HepG2 (cell line): ENCODE measurements at regions not wholly inside any gene's neighbourhood (a gene's known extent, or its start where the extent isn't known, plus 50 kb on each side); places are given as distances from the start of the nearest gene placed in this dataset.

ENCODE experiments used
- AKAP8 ChIP-seq: sonication (generic); formaldehyde crosslinking; IDR thresholded peaks from 2 replicates; pipeline ENCODE4 v1.5.1; 2020; ENCODE audit warnings: mild to moderate bottlenecking, missing genetic modification reagents
- ATRX ChIP-seq: sonication (generic); formaldehyde crosslinking; IDR thresholded peaks from 2 replicates; pipeline ENCODE4 v1.4.0; 2020; ENCODE audit warnings: missing genetic modification reagents, borderline replicate concordance
- FOXA3 ChIP-seq: IDR thresholded peaks from 2 replicates; pipeline ENCODE4 v1.6.1; 2016; ENCODE audit warnings: missing genetic modification reagents, missing compliant biosample characterization
- MYC ChIP-seq: sonication (generic); formaldehyde crosslinking; IDR thresholded peaks from 2 replicates; pipeline ENCODE4 v1.9.0; 2021; ENCODE audit warnings: missing genetic modification reagents, borderline replicate concordance
- SMAD3 ChIP-seq: sonication (generic); formaldehyde crosslinking; IDR thresholded peaks from 2 replicates; pipeline ENCODE4 v1.4.0; 2020; ENCODE audit warnings: missing genetic modification reagents
- TCF7 ChIP-seq: sonication (generic); IDR thresholded peaks from 2 replicates; pipeline ENCODE4 v1.6.1; 2016; ENCODE audit warnings: antibody characterized with exemption, low read depth
- TEAD3 ChIP-seq: optimal IDR thresholded peaks from 2 replicates; pipeline ENCODE3; 2016; ENCODE audit warnings: borderline replicate concordance
- XRCC5 ChIP-seq: fragments of 200-400 bp; formaldehyde crosslinking; optimal IDR thresholded peaks from 2 replicates; pipeline ENCODE3; 2017; ENCODE audit warnings: mild to moderate bottlenecking, low read length
- ZBTB21 ChIP-seq: sonication (generic); formaldehyde crosslinking; IDR thresholded peaks from 2 replicates; pipeline ENCODE4 v1.4.0; 2020; ENCODE audit warnings: missing genetic modification reagents
- ZBTB7B ChIP-seq: sonication (generic); formaldehyde crosslinking; IDR thresholded peaks from 2 replicates; pipeline ENCODE4 v1.4.0; 2020; ENCODE audit warnings: missing genetic modification reagents
- ZFP37 ChIP-seq: sonication (generic); formaldehyde crosslinking; IDR thresholded peaks from 2 replicates; pipeline ENCODE4 v1.4.0; 2020; ENCODE audit warnings: missing genetic modification reagents, borderline replicate concordance
- ZMYM3 ChIP-seq: sonication (generic); formaldehyde crosslinking; IDR thresholded peaks from 2 replicates; pipeline ENCODE4 v1.5.1; 2020; ENCODE audit warnings: mild to moderate bottlenecking, missing genetic modification reagents
- ZNF10 ChIP-seq: sonication (generic); formaldehyde crosslinking; IDR thresholded peaks from 2 replicates; pipeline ENCODE4 v1.4.0; 2020; ENCODE audit warnings: mild to moderate bottlenecking, low read depth, missing genetic modification reagents, borderline replicate concordance
- ZNF329 ChIP-seq: sonication (generic); formaldehyde crosslinking; IDR thresholded peaks from 2 replicates; pipeline ENCODE4 v1.9.0; 2021; ENCODE audit warnings: low read depth, mild to moderate bottlenecking, missing genetic modification reagents
- ZNF362 ChIP-seq: sonication (generic); formaldehyde crosslinking; IDR thresholded peaks from 2 replicates; pipeline ENCODE4 v1.4.0; 2020; ENCODE audit warnings: missing genetic modification reagents, mild to moderate bottlenecking, borderline replicate concordance
- ZNF770 ChIP-seq: sonication (generic); formaldehyde crosslinking; IDR thresholded peaks from 2 replicates; pipeline ENCODE4 v1.5.0; 2020; ENCODE audit warnings: mild to moderate bottlenecking, missing genetic modification reagents
- TF ChIP-seq, protein P1 (sequence below): sonication (generic); formaldehyde crosslinking; IDR thresholded peaks from 2 replicates; pipeline ENCODE4 v1.5.1; 2020; ENCODE audit warnings: mild to moderate bottlenecking, missing genetic modification reagents, moderate library complexity
- TF ChIP-seq, protein P2 (sequence below): sonication (generic); formaldehyde crosslinking; IDR thresholded peaks from 2 replicates; pipeline ENCODE4 v1.8.0; 2023; ENCODE audit warnings: mild to moderate bottlenecking, missing genetic modification reagents
- TF ChIP-seq, protein P3 (sequence below): sonication (generic); formaldehyde crosslinking; conservative IDR thresholded peaks from 2 replicates; pipeline ENCODE4 v1.4.0; 2020; ENCODE audit warnings: mild to moderate bottlenecking, missing genetic modification reagents, moderate library complexity

GRCh38 chr20:23270382-23270911, 80.1 kb upstream of the NXT1 start (continued):
- TF ChIP-seq ZNF362 (CRISPR knock-in tag) (no peak), SMAD3 (CRISPR knock-in tag) (0 out of 2 replicates have a peak, but pooled peaks have one; percentile 20), TEAD3 (CRISPR knock-in tag) (peak; percentile 81), ZNF10 (CRISPR knock-in tag) (no peak), ZNF770 (no peak), TCF7 (peak; percentile 83), ZNF329 (CRISPR knock-in tag) (no peak), FOXA3 (CRISPR knock-in tag) (peak; percentile 48; the same call in 1 of the 2 replicates), AKAP8 (CRISPR knock-in tag) (no peak), ZBTB21 (peak; percentile 99), ZBTB7B (CRISPR knock-in tag) (peak; percentile 18; the same call in 1 of the 2 replicates), XRCC5 (peak; percentile 83), MYC (CRISPR knock-in tag) (peak; percentile 60), ZMYM3 (CRISPR knock-in tag) (no peak), ZFP37 (CRISPR knock-in tag) (no peak), ATRX (CRISPR knock-in tag) (no peak)
- TF ChIP-seq, protein P1, sequence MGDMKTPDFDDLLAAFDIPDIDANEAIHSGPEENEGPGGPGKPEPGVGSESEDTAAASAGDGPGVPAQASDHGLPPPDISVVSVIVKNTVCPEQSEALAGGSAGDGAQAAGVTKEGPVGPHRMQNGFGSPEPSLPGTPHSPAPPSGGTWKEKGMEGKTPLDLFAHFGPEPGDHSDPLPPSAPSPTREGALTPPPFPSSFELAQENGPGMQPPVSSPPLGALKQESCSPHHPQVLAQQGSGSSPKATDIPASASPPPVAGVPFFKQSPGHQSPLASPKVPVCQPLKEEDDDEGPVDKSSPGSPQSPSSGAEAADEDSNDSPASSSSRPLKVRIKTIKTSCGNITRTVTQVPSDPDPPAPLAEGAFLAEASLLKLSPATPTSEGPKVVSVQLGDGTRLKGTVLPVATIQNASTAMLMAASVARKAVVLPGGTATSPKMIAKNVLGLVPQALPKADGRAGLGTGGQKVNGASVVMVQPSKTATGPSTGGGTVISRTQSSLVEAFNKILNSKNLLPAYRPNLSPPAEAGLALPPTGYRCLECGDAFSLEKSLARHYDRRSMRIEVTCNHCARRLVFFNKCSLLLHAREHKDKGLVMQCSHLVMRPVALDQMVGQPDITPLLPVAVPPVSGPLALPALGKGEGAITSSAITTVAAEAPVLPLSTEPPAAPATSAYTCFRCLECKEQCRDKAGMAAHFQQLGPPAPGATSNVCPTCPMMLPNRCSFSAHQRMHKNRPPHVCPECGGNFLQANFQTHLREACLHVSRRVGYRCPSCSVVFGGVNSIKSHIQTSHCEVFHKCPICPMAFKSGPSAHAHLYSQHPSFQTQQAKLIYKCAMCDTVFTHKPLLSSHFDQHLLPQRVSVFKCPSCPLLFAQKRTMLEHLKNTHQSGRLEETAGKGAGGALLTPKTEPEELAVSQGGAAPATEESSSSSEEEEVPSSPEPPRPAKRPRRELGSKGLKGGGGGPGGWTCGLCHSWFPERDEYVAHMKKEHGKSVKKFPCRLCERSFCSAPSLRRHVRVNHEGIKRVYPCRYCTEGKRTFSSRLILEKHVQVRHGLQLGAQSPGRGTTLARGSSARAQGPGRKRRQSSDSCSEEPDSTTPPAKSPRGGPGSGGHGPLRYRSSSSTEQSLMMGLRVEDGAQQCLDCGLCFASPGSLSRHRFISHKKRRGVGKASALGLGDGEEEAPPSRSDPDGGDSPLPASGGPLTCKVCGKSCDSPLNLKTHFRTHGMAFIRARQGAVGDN = no peak; the same call in 1 of the 2 replicates
- TF ChIP-seq, protein P2, sequence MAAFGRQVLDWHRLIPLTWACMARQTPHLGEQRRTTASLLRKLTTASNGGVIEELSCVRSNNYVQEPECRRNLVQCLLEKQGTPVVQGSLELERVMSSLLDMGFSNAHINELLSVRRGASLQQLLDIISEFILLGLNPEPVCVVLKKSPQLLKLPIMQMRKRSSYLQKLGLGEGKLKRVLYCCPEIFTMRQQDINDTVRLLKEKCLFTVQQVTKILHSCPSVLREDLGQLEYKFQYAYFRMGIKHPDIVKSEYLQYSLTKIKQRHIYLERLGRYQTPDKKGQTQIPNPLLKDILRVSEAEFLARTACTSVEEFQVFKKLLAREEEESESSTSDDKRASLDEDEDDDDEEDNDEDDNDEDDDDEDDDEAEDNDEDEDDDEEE = 0 out of 2 replicates have a peak, but pooled peaks have one; percentile 42
- TF ChIP-seq, protein P3, sequence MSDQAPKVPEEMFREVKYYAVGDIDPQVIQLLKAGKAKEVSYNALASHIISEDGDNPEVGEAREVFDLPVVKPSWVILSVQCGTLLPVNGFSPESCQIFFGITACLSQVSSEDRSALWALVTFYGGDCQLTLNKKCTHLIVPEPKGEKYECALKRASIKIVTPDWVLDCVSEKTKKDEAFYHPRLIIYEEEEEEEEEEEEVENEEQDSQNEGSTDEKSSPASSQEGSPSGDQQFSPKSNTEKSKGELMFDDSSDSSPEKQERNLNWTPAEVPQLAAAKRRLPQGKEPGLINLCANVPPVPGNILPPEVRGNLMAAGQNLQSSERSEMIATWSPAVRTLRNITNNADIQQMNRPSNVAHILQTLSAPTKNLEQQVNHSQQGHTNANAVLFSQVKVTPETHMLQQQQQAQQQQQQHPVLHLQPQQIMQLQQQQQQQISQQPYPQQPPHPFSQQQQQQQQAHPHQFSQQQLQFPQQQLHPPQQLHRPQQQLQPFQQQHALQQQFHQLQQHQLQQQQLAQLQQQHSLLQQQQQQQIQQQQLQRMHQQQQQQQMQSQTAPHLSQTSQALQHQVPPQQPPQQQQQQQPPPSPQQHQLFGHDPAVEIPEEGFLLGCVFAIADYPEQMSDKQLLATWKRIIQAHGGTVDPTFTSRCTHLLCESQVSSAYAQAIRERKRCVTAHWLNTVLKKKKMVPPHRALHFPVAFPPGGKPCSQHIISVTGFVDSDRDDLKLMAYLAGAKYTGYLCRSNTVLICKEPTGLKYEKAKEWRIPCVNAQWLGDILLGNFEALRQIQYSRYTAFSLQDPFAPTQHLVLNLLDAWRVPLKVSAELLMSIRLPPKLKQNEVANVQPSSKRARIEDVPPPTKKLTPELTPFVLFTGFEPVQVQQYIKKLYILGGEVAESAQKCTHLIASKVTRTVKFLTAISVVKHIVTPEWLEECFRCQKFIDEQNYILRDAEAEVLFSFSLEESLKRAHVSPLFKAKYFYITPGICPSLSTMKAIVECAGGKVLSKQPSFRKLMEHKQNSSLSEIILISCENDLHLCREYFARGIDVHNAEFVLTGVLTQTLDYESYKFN (CRISPR knock-in tag) = peak; percentile 64
